ENCODE measurements at regions not wholly inside any gene's neighbourhood (a gene's known extent, or its start where the extent isn't known, plus 50 kb on each side); places are given as distances from the start of the nearest gene placed in this dataset.
"Not testable (repeated sequence)": the region's sequence is repeated elsewhere in the genome, so short reads cannot be mapped to it uniquely, and the experiment has no call there.

DNA sequence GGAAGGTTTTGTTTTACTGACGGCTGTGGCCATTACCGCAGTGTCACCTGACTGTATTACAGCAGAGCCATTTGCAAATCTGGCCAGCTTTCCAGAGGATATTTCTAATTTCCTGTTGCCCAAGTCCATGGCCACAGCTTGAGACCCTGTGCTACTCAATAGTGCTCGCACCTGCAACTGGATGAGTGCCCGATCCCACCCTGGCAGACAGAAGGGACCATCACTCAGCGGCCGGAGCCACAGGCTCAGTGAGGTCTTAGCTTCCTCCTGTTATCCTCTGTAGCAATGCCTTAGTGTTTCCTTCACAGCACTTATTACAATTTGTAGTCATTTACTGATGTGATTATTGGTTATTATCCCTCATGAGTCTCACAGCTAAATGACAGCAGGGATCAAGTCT is 184.8 kb downstream of the LRRN1 start:
- no peaks in the 10 kb centered on the region for H3K9me3 Mint-ChIP-seq
- ATAC-seq, result no peak
- no peaks in the 10 kb centered on the region for H3K36me3 Mint-ChIP-seq (ENCODE audit: low read depth)
- POLR2A ChIA-PET, result interaction anchor here (0.6 kb wide), 1 partner anchor 33 kb away, joined by 3 read pairs; no protein-coding TSS in a partner anchor
- H3K4me1 Mint-ChIP-seq (ENCODE audit: low read depth), result no peaks in the 10 kb centered on the region
- H3K4me3 Mint-ChIP-seq, result no peak overlapping the region
- H3K27me3 Mint-ChIP-seq, result no peaks in the 10 kb centered on the region
- intact Hi-C loops (cut with micrococcal nuclease), result no loop called here
- no peak for DNase-seq
- no peak overlapping the region for H3K27ac Mint-ChIP-seq
- CTCF ChIA-PET, result no interaction called here
- TF ChIP-seq CTCF (IDR thresholded peaks at IDR 0.05), result no peak

- H3K4me1 Mint-ChIP-seq (ENCODE audit: low read depth), result no peaks in the 10 kb centered on the region
- no peak overlapping the region for H3K4me3 Mint-ChIP-seq
- intact Hi-C loops (cut with micrococcal nuclease), result no loop called here
- CTCF ChIA-PET, result no interaction called here
- no peaks in the 10 kb centered on the region for H3K36me3 Mint-ChIP-seq (ENCODE audit: low read depth)
- no peak for ATAC-seq
- DNase-seq, result no peak
- TF ChIP-seq CTCF (IDR thresholded peaks at IDR 0.05), result no peak
- H3K27ac Mint-ChIP-seq, result no peak overlapping the region
- no peaks in the 10 kb centered on the region for H3K27me3 Mint-ChIP-seq
- H3K9me3 Mint-ChIP-seq, result peaks cover 3% of the 10 kb centered on the region
- POLR2A ChIA-PET, result no interaction called here
Measured at GRCh38 chr3:3991598-3991997, 192.4 kb downstream of the LRRN1 start.

GRCh38 chr3:3992312-3992874 is 193.2 kb downstream of the LRRN1 start:
- H3K4me1 Mint-ChIP-seq (ENCODE audit: low read depth), result no peaks in the 10 kb centered on the region
- no peak for ATAC-seq
- no peaks in the 10 kb centered on the region for H3K27me3 Mint-ChIP-seq
- no peak overlapping the region for H3K4me3 Mint-ChIP-seq
- TF ChIP-seq CTCF (IDR thresholded peaks at IDR 0.05), result no peak
- ChIA-PET POLR2A (no interaction called here), CTCF (interaction anchor here (0.6 kb wide), 1 partner anchor 792 kb away, joined by 3 read pairs; no protein-coding TSS in a partner anchor)
- no peaks in the 10 kb centered on the region for H3K36me3 Mint-ChIP-seq (ENCODE audit: low read depth)
- peaks cover 3% of the 10 kb centered on the region for H3K9me3 Mint-ChIP-seq
- DNase-seq, result no peak
- no peak overlapping the region for H3K27ac Mint-ChIP-seq
- intact Hi-C loops (cut with micrococcal nuclease), result no loop called here

GRCh38 chr3:3998140-3998922 is 199.1 kb downstream of the LRRN1 start:
- H3K27ac Mint-ChIP-seq, result no peak overlapping the region
- no peaks in the 10 kb centered on the region for H3K27me3 Mint-ChIP-seq
- H3K36me3 Mint-ChIP-seq (ENCODE audit: low read depth), result no peaks in the 10 kb centered on the region
- ChIA-PET CTCF (interaction anchor here (0.6 to 3.4 kb wide), 35 partner anchors 9 to 809 kb away, joined by 3 to 55 read pairs (median 4); no protein-coding TSS in a partner anchor), POLR2A (no interaction called here)
- DNase-seq (peak; percentile 47), ATAC-seq (peak; percentile 60)
- intact Hi-C loops (cut with micrococcal nuclease), result loop anchor here (1.0 kb wide), 1 partner anchor 798 kb away; no protein-coding TSS in a partner anchor
- H3K4me3 Mint-ChIP-seq, result no peak overlapping the region
- TF ChIP-seq CTCF (IDR thresholded peaks at IDR 0.05), result peak; percentile 86
- peaks cover 5% of the 10 kb centered on the region for H3K9me3 Mint-ChIP-seq
- no peaks in the 10 kb centered on the region for H3K4me1 Mint-ChIP-seq (ENCODE audit: low read depth)

DNA sequence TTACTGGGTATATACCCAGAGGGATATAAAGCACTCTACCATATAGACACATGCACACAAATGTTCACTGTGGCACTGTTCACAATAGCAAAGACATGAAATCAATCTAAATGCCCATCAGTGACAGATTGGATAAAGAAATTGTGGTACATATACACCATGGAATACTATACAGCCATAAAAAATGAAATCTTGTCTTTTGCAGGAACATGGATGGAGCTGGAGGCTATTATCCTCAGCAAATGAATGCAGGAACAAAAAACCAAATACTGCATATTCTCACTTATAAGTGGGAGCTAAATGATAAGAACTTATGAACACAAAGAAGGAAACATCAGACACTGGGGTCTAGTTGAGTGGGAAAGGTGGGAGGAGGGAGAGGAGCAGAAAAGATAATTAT is 200.1 kb downstream of the LRRN1 start:
- POLR2A ChIA-PET; H3K27me3 Mint-ChIP-seq; H3K4me1 Mint-ChIP-seq (ENCODE audit: low read depth); H3K4me3 Mint-ChIP-seq; H3K36me3 Mint-ChIP-seq (ENCODE audit: low read depth); intact Hi-C loops (cut with micrococcal nuclease); H3K9me3 Mint-ChIP-seq; H3K27ac Mint-ChIP-seq; ATAC-seq; DNase-seq: not testable (repeated sequence)
- CTCF ChIA-PET, result interaction anchor here (1.0 to 3.4 kb wide), 5 partner anchors 9 to 808 kb away, joined by 3 to 55 read pairs (median 6); no protein-coding TSS in a partner anchor
